AG04450 (cell line): ENCODE measurements at regions not wholly inside any gene's neighbourhood (a gene's known extent, or its start where the extent isn't known, plus 50 kb on each side); places are given as distances from the start of the nearest gene placed in this dataset.

Source experiments
- CTCF ChIA-PET: fragments of 300-600, 350-600 bp; formaldehyde crosslinking; extraction: SDS; loops from one replicate; lab custom pipeline; 2022; ENCODE audit warnings: antibody characterized with exemption, inconsistent platforms; lab: Charles Lee
- POLR2A ChIA-PET: fragments of 350-600 bp; formaldehyde crosslinking; extraction: SDS; loops from one replicate; lab custom pipeline; 2021; ENCODE audit warnings: antibody characterized with exemption, inconsistent platforms; lab: Yijun Ruan, JAX
- DNase-seq: peaks from one replicate; pipeline ENCODE4 v3.0.0-alpha.2; 2011; ENCODE audit warnings: low read depth, low spot score
- H3K27ac ChIP-seq: one replicate; pipeline ENCODE4 v1.5.1; 2012; ENCODE audit warnings: low read depth, low read length, control low read depth
- H3K27me3 ChIP-seq: one replicate; pipeline ENCODE4 v1.6.0; 2012; ENCODE audit warnings: low read length; ENCODE audit not compliant: control insufficient read depth, insufficient read depth
- H3K4me3 ChIP-seq: 2 replicates; pipeline ENCODE4 v1.5.1; 2011; ENCODE audit warnings: mild to moderate bottlenecking, low read depth, low read length, control low read depth
- H3K9me3 ChIP-seq: 2 replicates; pipeline ENCODE4 v1.5.1; 2012; ENCODE audit warnings: low read length; ENCODE audit not compliant: control insufficient read depth, insufficient read depth
- TF ChIP-seq, protein P1 (sequence below): IDR thresholded peaks from 2 replicates; pipeline ENCODE4 v1.5.1; 2011; ENCODE audit warnings: low read depth, low read length, control low read depth, inconsistent platforms

- Histone ChIP-seq H3K27ac (no peak overlapping the region), H3K27me3 (no peaks in the 10 kb centered on the region), H3K4me3 (no peak overlapping the region), H3K9me3 (peaks cover 6% of the 10 kb centered on the region; the same call in 1 of the 2 replicates)
- TF ChIP-seq, protein P1, sequence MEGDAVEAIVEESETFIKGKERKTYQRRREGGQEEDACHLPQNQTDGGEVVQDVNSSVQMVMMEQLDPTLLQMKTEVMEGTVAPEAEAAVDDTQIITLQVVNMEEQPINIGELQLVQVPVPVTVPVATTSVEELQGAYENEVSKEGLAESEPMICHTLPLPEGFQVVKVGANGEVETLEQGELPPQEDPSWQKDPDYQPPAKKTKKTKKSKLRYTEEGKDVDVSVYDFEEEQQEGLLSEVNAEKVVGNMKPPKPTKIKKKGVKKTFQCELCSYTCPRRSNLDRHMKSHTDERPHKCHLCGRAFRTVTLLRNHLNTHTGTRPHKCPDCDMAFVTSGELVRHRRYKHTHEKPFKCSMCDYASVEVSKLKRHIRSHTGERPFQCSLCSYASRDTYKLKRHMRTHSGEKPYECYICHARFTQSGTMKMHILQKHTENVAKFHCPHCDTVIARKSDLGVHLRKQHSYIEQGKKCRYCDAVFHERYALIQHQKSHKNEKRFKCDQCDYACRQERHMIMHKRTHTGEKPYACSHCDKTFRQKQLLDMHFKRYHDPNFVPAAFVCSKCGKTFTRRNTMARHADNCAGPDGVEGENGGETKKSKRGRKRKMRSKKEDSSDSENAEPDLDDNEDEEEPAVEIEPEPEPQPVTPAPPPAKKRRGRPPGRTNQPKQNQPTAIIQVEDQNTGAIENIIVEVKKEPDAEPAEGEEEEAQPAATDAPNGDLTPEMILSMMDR = no peak
- ChIA-PET POLR2A (no interaction called here), CTCF (no interaction called here)
- no peak for DNase-seq
These were observed 1962.2 kb upstream of the WWC1 start for GRCh38 chr5:166329149-166329800.

GRCh38 chr5:166330036-166330435 is 1961.4 kb upstream of the WWC1 start:
- Histone ChIP-seq H3K27ac (no peak overlapping the region), H3K27me3 (no peaks in the 10 kb centered on the region), H3K4me3 (no peak overlapping the region), H3K9me3 (peaks cover 6% of the 10 kb centered on the region; the same call in 1 of the 2 replicates)
- CTCF ChIA-PET = no interaction called here
- TF ChIP-seq, protein P1 = no peak
- no peak for DNase-seq
- POLR2A ChIA-PET = no interaction called here

DNA sequence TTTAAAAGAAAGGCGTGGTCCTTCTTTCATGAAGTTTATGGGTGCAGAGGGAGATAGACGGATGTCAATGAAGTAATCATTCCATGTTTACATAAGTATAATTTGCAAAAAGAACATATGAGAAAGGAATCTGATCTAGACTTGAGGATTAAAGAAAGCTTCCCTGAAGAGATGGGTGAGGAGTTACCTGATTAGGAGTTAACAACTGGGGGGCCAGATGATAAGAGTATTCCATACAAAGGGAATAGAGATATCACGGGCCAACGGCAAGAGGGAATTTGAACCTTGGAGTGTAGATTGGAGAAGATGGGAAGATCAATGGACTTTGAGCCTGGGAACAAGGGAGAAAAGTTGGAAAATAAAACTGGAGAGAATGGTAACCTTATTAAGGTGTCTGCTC is 1959.9 kb upstream of the WWC1 start:
- Histone ChIP-seq H3K9me3 (peaks cover 3% of the 10 kb centered on the region; the same call in 1 of the 2 replicates), H3K27ac (no peak overlapping the region), H3K27me3 (no peaks in the 10 kb centered on the region), H3K4me3 (no peak overlapping the region)
- POLR2A ChIA-PET = no interaction called here
- no peak for DNase-seq
- CTCF ChIA-PET = no interaction called here
- TF ChIP-seq, protein P1 = no peak

DNA sequence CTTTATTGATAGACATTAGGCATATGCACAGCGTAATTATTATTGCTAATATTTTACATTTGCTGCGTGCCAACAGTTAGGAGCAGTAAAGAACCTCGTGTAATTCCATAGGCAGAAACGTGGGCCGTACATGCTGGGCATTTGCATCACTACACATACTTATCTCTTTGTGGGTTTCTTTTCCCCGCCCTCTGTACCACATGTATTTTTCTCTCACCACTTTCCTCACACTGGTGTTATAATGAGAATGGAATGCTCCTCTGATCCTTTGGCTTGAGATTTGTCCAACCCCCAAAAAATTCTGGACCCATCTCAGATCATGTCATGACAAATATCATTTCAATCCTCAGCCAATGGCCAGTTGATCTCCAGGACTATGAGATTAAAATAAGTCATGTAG is 1952.6 kb upstream of the WWC1 start:
- TF ChIP-seq, protein P1 = no peak
- POLR2A ChIA-PET = no interaction called here
- no peak for DNase-seq
- CTCF ChIA-PET = no interaction called here
- Histone ChIP-seq H3K9me3 (peaks cover 6% of the 10 kb centered on the region), H3K27ac (no peak overlapping the region), H3K4me3 (no peak overlapping the region), H3K27me3 (no peaks in the 10 kb centered on the region)

- POLR2A ChIA-PET = no interaction called here
- TF ChIP-seq, protein P1 = no peak
These were observed 1951.4 kb upstream of the WWC1 start for GRCh38 chr5:166340039-166340438.

More at GRCh38 chr5:166340039-166340438, 1951.4 kb upstream of the WWC1 start:
- no peak overlapping the region for H3K27ac ChIP-seq
- CTCF ChIA-PET = no interaction called here
- peaks cover 6% of the 10 kb centered on the region for H3K9me3 ChIP-seq
- no peaks in the 10 kb centered on the region for H3K27me3 ChIP-seq
- no peak overlapping the region for H3K4me3 ChIP-seq
- DNase-seq = no peak
